LNCAP (cell line): ENCODE measurements at regions not wholly inside any gene's neighbourhood (a gene's known extent, or its start where the extent isn't known, plus 50 kb on each side); places are given as distances from the start of the nearest gene placed in this dataset.

Source experiments
- TF ChIP-seq, protein P1 (sequence below): fragments of 450-650 bp; IDR thresholded peaks from 2 replicates; pipeline ENCODE4 v1.5.1; 2017; ENCODE audit warnings: mild to moderate bottlenecking

DNA sequence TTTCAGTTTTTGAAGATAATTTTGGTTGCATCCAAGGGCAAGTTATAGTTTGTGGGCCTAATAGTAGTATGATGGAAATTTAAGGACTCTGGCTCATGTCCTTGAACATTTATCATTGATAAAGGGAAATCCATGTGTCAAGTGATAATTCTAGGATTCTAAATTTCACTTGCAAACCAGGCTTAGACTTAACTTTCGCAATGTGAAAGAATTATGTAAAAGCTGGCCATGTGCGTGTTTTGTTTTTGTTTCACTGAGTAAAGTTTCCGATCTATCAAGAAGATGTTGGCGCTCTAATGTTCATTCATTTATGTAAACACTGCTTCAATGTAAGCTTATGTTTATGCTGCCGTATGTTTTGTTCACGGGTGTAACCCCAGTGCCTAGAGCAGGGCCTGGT lies 302.0 kb downstream of the SOX4 start:
- TF ChIP-seq, protein P1, sequence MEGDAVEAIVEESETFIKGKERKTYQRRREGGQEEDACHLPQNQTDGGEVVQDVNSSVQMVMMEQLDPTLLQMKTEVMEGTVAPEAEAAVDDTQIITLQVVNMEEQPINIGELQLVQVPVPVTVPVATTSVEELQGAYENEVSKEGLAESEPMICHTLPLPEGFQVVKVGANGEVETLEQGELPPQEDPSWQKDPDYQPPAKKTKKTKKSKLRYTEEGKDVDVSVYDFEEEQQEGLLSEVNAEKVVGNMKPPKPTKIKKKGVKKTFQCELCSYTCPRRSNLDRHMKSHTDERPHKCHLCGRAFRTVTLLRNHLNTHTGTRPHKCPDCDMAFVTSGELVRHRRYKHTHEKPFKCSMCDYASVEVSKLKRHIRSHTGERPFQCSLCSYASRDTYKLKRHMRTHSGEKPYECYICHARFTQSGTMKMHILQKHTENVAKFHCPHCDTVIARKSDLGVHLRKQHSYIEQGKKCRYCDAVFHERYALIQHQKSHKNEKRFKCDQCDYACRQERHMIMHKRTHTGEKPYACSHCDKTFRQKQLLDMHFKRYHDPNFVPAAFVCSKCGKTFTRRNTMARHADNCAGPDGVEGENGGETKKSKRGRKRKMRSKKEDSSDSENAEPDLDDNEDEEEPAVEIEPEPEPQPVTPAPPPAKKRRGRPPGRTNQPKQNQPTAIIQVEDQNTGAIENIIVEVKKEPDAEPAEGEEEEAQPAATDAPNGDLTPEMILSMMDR = no peak

DNA sequence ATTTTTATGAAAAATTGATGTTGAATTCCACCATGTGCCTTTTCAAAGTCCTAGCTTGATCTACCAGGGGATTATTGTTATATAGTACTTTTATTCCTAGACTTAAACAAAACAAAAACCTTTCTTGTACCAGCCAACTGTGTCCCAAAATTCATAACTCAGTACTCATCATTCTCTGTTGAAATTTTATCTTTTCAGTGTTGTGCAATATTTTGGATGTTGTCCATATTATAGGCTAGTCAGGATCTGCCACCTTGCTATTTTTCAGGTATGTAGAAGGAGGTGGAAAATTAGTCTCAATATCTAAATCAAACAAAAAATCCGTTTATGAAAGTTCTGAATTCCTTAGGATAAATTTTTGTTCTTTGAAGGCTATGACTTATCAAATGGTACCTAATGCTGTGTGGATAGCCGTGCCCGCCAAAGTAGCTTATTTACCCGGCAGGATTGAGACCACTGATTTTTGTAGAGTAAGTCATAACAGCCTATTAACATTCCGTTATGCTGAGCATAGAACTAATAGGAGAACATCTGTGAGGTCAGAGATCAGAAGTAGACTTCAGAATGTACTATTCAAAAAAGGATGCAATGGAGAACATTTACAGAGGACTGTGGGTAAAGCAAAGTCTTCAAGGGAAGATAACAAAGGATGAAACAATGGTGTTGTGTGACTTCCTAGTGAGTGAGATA lies 304.7 kb downstream of the SOX4 start:
- TF ChIP-seq, protein P1 = no peak

DNA sequence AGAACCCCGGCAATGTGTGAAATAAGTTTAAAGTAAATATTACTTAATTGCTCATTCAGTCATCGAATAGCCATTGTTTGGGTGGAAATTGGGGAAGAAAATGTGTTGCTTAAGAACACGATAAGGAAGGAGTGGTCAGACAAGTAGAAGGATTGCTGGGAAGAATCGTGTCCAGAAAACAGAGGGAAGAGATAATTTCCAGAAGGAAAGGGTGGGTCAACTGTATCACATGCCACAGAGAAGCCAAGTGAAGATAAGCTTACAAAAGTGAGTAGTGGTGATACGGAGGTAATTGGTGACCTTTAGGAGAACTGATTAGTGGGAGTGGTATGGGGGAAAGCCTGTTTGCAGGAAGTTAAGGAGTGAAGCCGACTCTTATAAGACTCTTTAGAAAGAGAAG lies 306.2 kb downstream of the SOX4 start:
- TF ChIP-seq, protein P1 = no peak

DNA sequence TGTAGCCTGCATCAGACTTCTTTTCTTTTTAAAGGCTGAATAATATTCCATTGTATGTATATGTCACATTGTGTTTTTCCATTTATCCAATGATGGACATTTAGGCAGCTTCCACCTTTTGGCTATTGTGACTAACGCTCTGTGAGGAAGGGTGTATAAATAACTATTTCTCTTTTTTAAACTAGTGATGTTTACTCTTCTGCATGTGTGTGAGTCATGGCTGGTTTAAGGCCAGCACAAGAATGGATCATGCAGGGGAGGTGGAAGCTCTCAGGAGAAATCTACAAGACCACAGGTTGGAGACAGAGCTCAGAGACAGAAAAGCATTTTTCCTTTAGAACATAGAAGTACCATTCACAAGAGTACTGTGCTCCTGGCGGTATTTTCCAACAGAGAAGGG lies 307.2 kb downstream of the SOX4 start:
- TF ChIP-seq, protein P1 = no peak

DNA sequence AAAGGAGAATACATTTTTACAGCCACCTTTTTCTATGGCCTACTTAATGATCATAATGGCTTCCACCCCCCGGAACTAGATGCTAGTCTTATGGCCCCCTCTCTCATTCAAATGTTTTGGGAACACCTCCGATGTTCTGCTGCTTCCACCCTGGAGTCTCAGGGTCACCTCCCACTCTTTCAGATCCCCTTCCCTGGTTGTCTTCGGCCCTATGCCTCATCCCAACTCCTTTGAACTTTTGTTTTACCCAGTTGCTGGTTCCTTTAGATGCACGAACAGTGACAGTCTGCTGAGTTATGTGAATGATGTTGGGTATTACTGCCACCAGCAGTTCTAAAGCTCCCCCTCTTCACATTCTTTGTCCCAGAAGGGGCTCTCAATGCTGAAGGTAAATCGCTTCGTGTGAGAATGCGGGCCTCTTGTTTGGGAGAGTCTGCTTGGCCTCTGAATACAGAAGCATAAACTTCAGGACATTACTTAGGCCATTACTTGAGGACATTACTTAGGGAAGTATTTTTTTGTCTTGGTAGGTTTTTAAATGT lies 309.1 kb downstream of the SOX4 start:
- TF ChIP-seq, protein P1 = no peak

DNA sequence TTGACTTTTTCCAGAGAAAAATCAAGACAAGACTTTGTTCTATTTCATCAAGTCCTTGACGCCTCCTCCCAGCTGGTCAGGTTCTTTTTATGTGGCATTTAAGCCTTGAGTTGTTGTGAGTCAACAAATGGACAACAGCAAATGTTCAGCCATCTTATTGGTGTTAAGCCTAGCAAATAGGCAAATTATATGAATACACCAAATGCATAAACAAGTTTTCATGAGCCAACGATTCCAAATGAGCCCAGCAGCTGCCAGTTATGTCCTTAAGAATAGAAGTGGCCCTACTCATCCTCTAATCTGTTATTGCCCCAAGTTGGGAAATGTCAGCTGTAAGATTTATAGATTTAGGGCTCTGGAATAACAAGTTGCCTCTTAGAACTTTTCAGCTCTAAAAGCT lies 312.0 kb downstream of the SOX4 start:
- TF ChIP-seq, protein P1 = no peak

DNA sequence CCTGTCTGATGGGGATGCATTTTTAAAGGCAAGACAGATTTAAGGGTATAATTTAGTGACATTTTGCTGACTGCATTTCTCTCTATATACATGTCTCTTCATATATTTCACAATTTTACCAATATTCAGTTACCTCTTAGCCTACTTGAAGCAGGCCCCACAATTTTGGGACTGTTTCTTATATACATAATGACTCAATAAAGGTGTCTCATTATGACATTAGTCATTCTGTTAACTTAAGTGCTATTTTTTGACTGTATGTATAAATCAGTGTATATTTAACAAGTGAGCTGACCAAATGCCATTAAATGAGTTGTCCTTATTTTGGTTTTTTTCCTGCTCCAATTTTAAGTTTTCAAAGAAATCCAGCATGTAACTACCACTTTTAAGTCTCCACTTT lies 313.3 kb downstream of the SOX4 start:
- TF ChIP-seq, protein P1 = no peak

DNA sequence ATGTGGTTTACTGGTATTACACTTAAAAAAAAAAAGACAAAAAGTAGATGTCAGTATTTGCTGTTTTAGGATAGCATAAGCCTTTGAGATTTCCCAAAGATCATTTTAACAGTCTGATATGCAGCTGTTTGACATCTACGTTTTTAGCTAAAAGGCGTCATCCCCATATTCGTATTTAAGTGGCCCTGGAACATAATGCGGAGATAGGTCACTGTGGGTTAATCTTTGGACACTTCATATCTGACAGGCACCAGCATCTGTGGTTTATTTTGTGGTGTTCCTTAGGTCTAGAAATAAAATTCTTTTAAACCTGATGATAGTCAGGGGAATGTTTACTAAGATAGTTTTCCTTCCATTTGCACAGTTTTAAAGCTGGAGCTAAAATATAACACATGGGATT lies 313.7 kb downstream of the SOX4 start:
- TF ChIP-seq, protein P1 = no peak
